Astrocyte (in vitro differentiated cells and primary cell): ENCODE measurements at regions not wholly inside any gene's neighbourhood (a gene's known extent, or its start where the extent isn't known, plus 50 kb on each side); places are given as distances from the start of the nearest gene placed in this dataset.

Source experiments
- DNase-seq: peaks from one replicate; pipeline ENCODE4 v3.0.0-alpha.2; 2010; ENCODE audit warnings: low read depth
- FAIRE-seq: peaks from 2 replicates; lab custom pipeline; 2011; peaks lifted over from hg19 to GRCh38; lab: Jason Lieb, UNC
- H2AFZ ChIP-seq: 2 replicates; pipeline ENCODE4 v1.6.0; 2012; ENCODE audit warnings: low read depth, low read length, inconsistent platforms
- H3K27ac ChIP-seq: 2 replicates; pipeline ENCODE4 v1.5.1; 2011; ENCODE audit warnings: low read depth, low read length, inconsistent platforms
- H3K27me3 ChIP-seq: 2 replicates; pipeline ENCODE4 v1.6.0; 2011; ENCODE audit warnings: low read length, inconsistent platforms; ENCODE audit not compliant: insufficient read depth
- H3K36me3 ChIP-seq: 2 replicates; pipeline ENCODE4 v1.5.1; 2011; ENCODE audit warnings: low read length, inconsistent platforms; ENCODE audit not compliant: insufficient read depth
- H3K4me1 ChIP-seq: 2 replicates; pipeline ENCODE4 v1.5.1; 2011; ENCODE audit warnings: low read length, inconsistent platforms; ENCODE audit not compliant: insufficient read depth
- H3K4me2 ChIP-seq: 2 replicates; pipeline ENCODE4 v1.6.0; 2012; ENCODE audit warnings: low read length, inconsistent platforms
- H3K4me3 ChIP-seq: 2 replicates; pipeline ENCODE4 v1.5.1; 2011; ENCODE audit warnings: low read depth, mild to moderate bottlenecking, low read length, inconsistent platforms; ENCODE audit not compliant: insufficient read depth
- H3K79me2 ChIP-seq: 2 replicates; pipeline ENCODE4 v1.6.0; 2012; ENCODE audit warnings: mild to moderate bottlenecking, low read length, inconsistent platforms; ENCODE audit not compliant: insufficient read depth
- H3K9ac ChIP-seq: 2 replicates; pipeline ENCODE4 v1.6.0; 2012; ENCODE audit warnings: mild to moderate bottlenecking, low read length, inconsistent platforms
- H3K9me3 ChIP-seq: 2 replicates; pipeline ENCODE4 v1.5.1; 2012; ENCODE audit warnings: low read depth, mild to moderate bottlenecking, low read length, inconsistent platforms; ENCODE audit not compliant: insufficient read depth
- H4K20me1 ChIP-seq: 2 replicates; pipeline ENCODE4 v1.6.0; 2012; ENCODE audit warnings: low read length, inconsistent platforms; ENCODE audit not compliant: insufficient read depth
- H3K27ac Mint-ChIP-seq: one replicate; pipeline ENCODE4 v1.8.0; 2021; ENCODE audit warnings: mild to moderate bottlenecking, mixed read lengths; ENCODE audit not compliant: unreplicated experiment
- H3K27me3 Mint-ChIP-seq: one replicate; pipeline ENCODE4 v1.8.0; 2021; ENCODE audit warnings: low read depth, mixed read lengths; ENCODE audit not compliant: unreplicated experiment
- H3K36me3 Mint-ChIP-seq: one replicate; pipeline ENCODE4 v1.8.0; 2021; ENCODE audit warnings: low read depth, mixed read lengths; ENCODE audit not compliant: unreplicated experiment
- H3K4me1 Mint-ChIP-seq: one replicate; pipeline ENCODE4 v1.8.0; 2021; ENCODE audit warnings: low read depth, mixed read lengths; ENCODE audit not compliant: unreplicated experiment
- H3K4me3 Mint-ChIP-seq: one replicate; pipeline ENCODE4 v1.8.0; 2021; ENCODE audit warnings: mild to moderate bottlenecking, moderate library complexity, mixed read lengths; ENCODE audit not compliant: unreplicated experiment
- H3K9me3 Mint-ChIP-seq: one replicate; pipeline ENCODE4 v1.8.0; 2021; ENCODE audit warnings: mild to moderate bottlenecking, mixed read lengths; ENCODE audit not compliant: unreplicated experiment
- EZH2 ChIP-seq: IDR thresholded peaks from 2 replicates; pipeline ENCODE4 v1.6.1; 2012; ENCODE audit warnings: mild to moderate bottlenecking, low read length, inconsistent platforms; ENCODE audit not compliant: insufficient read depth
- TF ChIP-seq, protein P1 (sequence below): IDR thresholded peaks from 2 replicates; pipeline ENCODE4 v1.5.1; 2011; ENCODE audit warnings: low read depth, mild to moderate bottlenecking, inconsistent platforms, low read length, moderate library complexity; ENCODE audit not compliant: insufficient read depth

DNA sequence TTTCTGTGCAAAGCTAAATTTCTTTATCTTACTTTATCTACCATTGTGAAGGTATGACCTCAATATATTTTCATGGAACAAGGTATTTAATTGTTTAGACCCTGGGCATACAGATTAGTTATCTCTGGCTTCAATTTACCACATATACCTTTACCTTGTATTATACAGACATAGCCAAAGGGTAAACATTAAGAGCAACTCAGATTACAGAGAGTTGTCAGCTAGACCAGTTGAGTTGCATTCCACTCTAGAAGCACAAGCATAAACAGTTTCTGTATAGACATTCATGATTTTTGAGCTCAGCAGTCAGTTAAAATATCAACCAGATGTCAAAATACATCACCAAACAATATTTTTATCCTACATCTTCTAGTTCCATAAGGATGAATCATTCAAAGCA is 857.3 kb upstream of the ZWINT start:
- Histone ChIP-seq H3K4me2 (no peak overlapping the region), H3K27ac (no peak overlapping the region), H3K79me2 (no peaks in the 10 kb centered on the region), H3K27me3 (no peaks in the 10 kb centered on the region), H3K36me3 (no peaks in the 10 kb centered on the region), H4K20me1 (no peaks in the 10 kb centered on the region), H3K4me1 (no peaks in the 10 kb centered on the region), H3K9me3 (no peaks in the 10 kb centered on the region), H3K9ac (no peak overlapping the region), H2AFZ (no peak overlapping the region), H3K4me3 (no peak overlapping the region)
- Mint-ChIP-seq H3K36me3 (no peaks in the 10 kb centered on the region), H3K27me3 (no peaks in the 10 kb centered on the region), H3K4me3 (no peak overlapping the region), H3K4me1 (peaks cover 3% of the 10 kb centered on the region), H3K27ac (no peak overlapping the region), H3K9me3 (no peaks in the 10 kb centered on the region)
- FAIRE-seq: no peak
- no peak for DNase-seq
- TF ChIP-seq, protein P1, sequence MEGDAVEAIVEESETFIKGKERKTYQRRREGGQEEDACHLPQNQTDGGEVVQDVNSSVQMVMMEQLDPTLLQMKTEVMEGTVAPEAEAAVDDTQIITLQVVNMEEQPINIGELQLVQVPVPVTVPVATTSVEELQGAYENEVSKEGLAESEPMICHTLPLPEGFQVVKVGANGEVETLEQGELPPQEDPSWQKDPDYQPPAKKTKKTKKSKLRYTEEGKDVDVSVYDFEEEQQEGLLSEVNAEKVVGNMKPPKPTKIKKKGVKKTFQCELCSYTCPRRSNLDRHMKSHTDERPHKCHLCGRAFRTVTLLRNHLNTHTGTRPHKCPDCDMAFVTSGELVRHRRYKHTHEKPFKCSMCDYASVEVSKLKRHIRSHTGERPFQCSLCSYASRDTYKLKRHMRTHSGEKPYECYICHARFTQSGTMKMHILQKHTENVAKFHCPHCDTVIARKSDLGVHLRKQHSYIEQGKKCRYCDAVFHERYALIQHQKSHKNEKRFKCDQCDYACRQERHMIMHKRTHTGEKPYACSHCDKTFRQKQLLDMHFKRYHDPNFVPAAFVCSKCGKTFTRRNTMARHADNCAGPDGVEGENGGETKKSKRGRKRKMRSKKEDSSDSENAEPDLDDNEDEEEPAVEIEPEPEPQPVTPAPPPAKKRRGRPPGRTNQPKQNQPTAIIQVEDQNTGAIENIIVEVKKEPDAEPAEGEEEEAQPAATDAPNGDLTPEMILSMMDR: no peak
- no peak for TF ChIP-seq EZH2

DNA sequence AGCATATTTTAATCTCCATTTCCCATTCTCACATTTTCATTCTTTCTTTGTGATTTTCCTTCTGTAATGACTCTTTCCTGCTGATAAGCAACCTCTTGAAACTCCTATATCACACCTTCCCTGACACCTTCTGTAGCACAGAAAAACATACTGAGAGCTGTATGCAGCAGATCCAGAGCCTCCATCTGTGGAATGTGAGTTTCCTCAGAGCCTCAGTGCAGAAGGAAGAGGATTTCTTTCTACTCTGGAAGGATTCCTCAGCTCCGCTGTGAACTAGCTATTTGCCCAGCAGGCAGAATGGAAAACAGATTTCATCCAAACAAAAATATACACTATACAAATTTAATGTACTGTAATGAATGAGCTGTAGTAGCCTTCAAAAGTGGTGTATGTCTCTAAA is 841.3 kb upstream of the ZWINT start:
- Mint-ChIP-seq H3K4me3 (no peak overlapping the region), H3K27me3 (no peaks in the 10 kb centered on the region), H3K9me3 (no peaks in the 10 kb centered on the region), H3K4me1 (no peaks in the 10 kb centered on the region), H3K36me3 (no peaks in the 10 kb centered on the region), H3K27ac (no peak overlapping the region)
- no peak overlapping the region for H2AFZ ChIP-seq
- H3K4me1 ChIP-seq: no peaks in the 10 kb centered on the region
- no peaks in the 10 kb centered on the region for H3K36me3 ChIP-seq
- no peak overlapping the region for H3K4me3 ChIP-seq
- no peak for TF ChIP-seq EZH2
- TF ChIP-seq, protein P1: no peak
- DNase-seq (no peak), FAIRE-seq (no peak)
- no peaks in the 10 kb centered on the region for H3K27me3 ChIP-seq
- H4K20me1 ChIP-seq: no peaks in the 10 kb centered on the region
- no peak overlapping the region for H3K27ac ChIP-seq
- H3K9ac ChIP-seq: no peak overlapping the region
- no peaks in the 10 kb centered on the region for H3K79me2 ChIP-seq
- H3K9me3 ChIP-seq: no peaks in the 10 kb centered on the region
- no peak overlapping the region for H3K4me2 ChIP-seq

DNA sequence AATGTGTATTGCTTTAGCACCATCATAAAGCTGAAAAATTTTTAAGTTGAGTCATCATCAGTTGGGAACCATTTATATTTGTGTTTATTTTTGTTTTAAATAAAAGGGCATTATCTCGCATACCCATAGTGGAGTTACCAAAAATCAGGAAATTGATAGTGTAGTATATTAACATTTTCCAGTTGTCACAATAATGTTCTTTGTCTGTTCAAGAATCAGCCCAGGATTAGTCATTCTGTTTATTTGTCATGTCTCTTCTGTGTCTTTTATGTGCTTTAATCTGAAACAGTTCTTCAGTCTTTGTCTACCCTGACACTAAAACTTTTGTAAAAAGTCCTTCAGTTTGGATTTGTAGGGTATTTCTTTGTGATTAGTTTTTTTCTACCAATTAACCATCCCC is 827.8 kb upstream of the ZWINT start:
- H4K20me1 ChIP-seq: no peaks in the 10 kb centered on the region
- TF ChIP-seq, protein P1: no peak
- TF ChIP-seq EZH2: no peak
- H3K9ac ChIP-seq: no peak overlapping the region
- H2AFZ ChIP-seq: no peak overlapping the region
- H3K27me3 ChIP-seq: no peaks in the 10 kb centered on the region
- H3K36me3 ChIP-seq: no peaks in the 10 kb centered on the region
- Mint-ChIP-seq H3K27me3 (no peaks in the 10 kb centered on the region), H3K27ac (no peak overlapping the region), H3K9me3 (no peaks in the 10 kb centered on the region), H3K4me1 (no peaks in the 10 kb centered on the region), H3K4me3 (no peak overlapping the region), H3K36me3 (no peaks in the 10 kb centered on the region)
- no peak overlapping the region for H3K4me2 ChIP-seq
- FAIRE-seq (no peak), DNase-seq (no peak)
- no peak overlapping the region for H3K4me3 ChIP-seq
- no peaks in the 10 kb centered on the region for H3K4me1 ChIP-seq
- H3K79me2 ChIP-seq: no peaks in the 10 kb centered on the region
- no peaks in the 10 kb centered on the region for H3K9me3 ChIP-seq
- no peak overlapping the region for H3K27ac ChIP-seq
